Activated CD4-positive, alpha-beta T cell treated with anti-CD3 and anti-CD28 coated beads, Interleukin-2, amount 50 U/mL, for 4 hours (primary cell): ENCODE measurements at regions not wholly inside any gene's neighbourhood (a gene's known extent, or its start where the extent isn't known, plus 50 kb on each side); places are given as distances from the start of the nearest gene placed in this dataset.
A peak's percentile ranks its signal among the peaks of the same experiment; 100 is the strongest.

Source experiments
- DNase-seq, 2 experiments: peaks; one replicate each; pipeline ENCODE4 v3.0.0-alpha.2; 2020

GRCh38 chr11:45339729-45340519 lies 53.8 kb upstream of the SYT13 start:
- peak; percentile 91 to 93 for DNase-seq

- DNase-seq, result no peak
Measured at GRCh38 chr11:45337583-45338360, 51.6 kb upstream of the SYT13 start.

GRCh38 chr11:45336136-45336535 lies 50.0 kb upstream of the SYT13 start:
- DNase-seq, result no peak
